GM21367 (cell line): ENCODE measurements at regions not wholly inside any gene's neighbourhood (a gene's known extent, or its start where the extent isn't known, plus 50 kb on each side); places are given as distances from the start of the nearest gene placed in this dataset.
"Not testable (repeated sequence)": the region's sequence is repeated elsewhere in the genome, so short reads cannot be mapped to it uniquely, and the experiment has no call there.

Source experiments
- ATAC-seq: cut with Tn5 transposase; IDR thresholded peaks from one replicate; pipeline ENCODE4 v1.9.1; 2021; ENCODE audit not compliant: unreplicated experiment

- no peak for ATAC-seq
Observed at GRCh38 chr12:92244036-92244435, 98.4 kb upstream of the BTG1 start.

- ATAC-seq: no peak
Observed at GRCh38 chr12:92242907-92243306, 97.3 kb upstream of the BTG1 start.

- no peak for ATAC-seq
Observed at GRCh38 chr12:92237762-92238523, 92.3 kb upstream of the BTG1 start.

- no peak for ATAC-seq
Observed at GRCh38 chr12:92237262-92237661, 91.6 kb upstream of the BTG1 start.

- no peak for ATAC-seq
Observed at GRCh38 chr12:92235703-92236472, 90.2 kb upstream of the BTG1 start.

GRCh38 chr12:92234533-92234932 is 88.9 kb upstream of the BTG1 start:
- ATAC-seq: no peak

GRCh38 chr12:92233346-92234015 is 87.8 kb upstream of the BTG1 start:
- ATAC-seq: no peak

- ATAC-seq: not testable (repeated sequence)
Observed at GRCh38 chr12:92232371-92232932, 86.8 kb upstream of the BTG1 start.

GRCh38 chr12:92231945-92232344 is 86.3 kb upstream of the BTG1 start:
- not testable (repeated sequence) for ATAC-seq

- not testable (repeated sequence) for ATAC-seq
Observed at GRCh38 chr12:92231532-92231931, 85.9 kb upstream of the BTG1 start.

- ATAC-seq: no peak
Observed at GRCh38 chr12:92229381-92229780, 83.7 kb upstream of the BTG1 start.

- ATAC-seq: no peak
Observed at GRCh38 chr12:92226961-92227360, 81.3 kb upstream of the BTG1 start.

- ATAC-seq: no peak
Observed at GRCh38 chr12:92226071-92226661, 80.5 kb upstream of the BTG1 start.

GRCh38 chr12:92224685-92225331 is 79.2 kb upstream of the BTG1 start:
- no peak for ATAC-seq

GRCh38 chr12:92223481-92223880 is 77.8 kb upstream of the BTG1 start:
- no peak for ATAC-seq

GRCh38 chr12:92221656-92222315 is 76.1 kb upstream of the BTG1 start:
- ATAC-seq: no peak

GRCh38 chr12:92218394-92219077 is 72.9 kb upstream of the BTG1 start:
- no peak for ATAC-seq

GRCh38 chr12:92216092-92216491 is 70.4 kb upstream of the BTG1 start:
- ATAC-seq: no peak

- no peak for ATAC-seq
Observed at GRCh38 chr12:92215358-92215757, 69.7 kb upstream of the BTG1 start.
